Fibroblast of lung (primary cell): ENCODE measurements at regions not wholly inside any gene's neighbourhood (a gene's known extent, or its start where the extent isn't known, plus 50 kb on each side); places are given as distances from the start of the nearest gene placed in this dataset.

Source experiments
- DNase-seq, 2 donors: peaks; one replicate each; pipeline versions ENCODE4 v3.0.0 to v3.0.0-alpha.2; 2010; ENCODE audit warnings: low read depth in 2 of 2
- H2AFZ ChIP-seq: 2 replicates; pipeline ENCODE4 v1.5.1; 2012; ENCODE audit warnings: low read length, control low read depth, inconsistent platforms
- H3K27ac ChIP-seq: 2 replicates; pipeline ENCODE4 v1.5.1; 2011; ENCODE audit warnings: low read length, control low read depth; ENCODE audit not compliant: insufficient read depth
- H3K27me3 ChIP-seq: 2 replicates; pipeline ENCODE4 v1.5.1; 2011; ENCODE audit warnings: mild to moderate bottlenecking, low read length; ENCODE audit not compliant: control insufficient read depth, insufficient read depth
- H3K36me3 ChIP-seq: 2 replicates; pipeline ENCODE4 v1.5.1; 2011; ENCODE audit warnings: low read length; ENCODE audit not compliant: control insufficient read depth, insufficient read depth
- H3K4me1 ChIP-seq: 2 replicates; pipeline ENCODE4 v1.5.1; 2011; ENCODE audit warnings: low read length; ENCODE audit not compliant: control insufficient read depth, insufficient read depth; ENCODE audit errors: extremely low read depth
- H3K4me2 ChIP-seq: 2 replicates; pipeline ENCODE4 v1.5.1; 2011; ENCODE audit warnings: low read length, control low read depth; ENCODE audit not compliant: insufficient read depth; ENCODE audit errors: extremely low read depth
- H3K4me3 ChIP-seq, 4 experiments: fragments of 200-600 bp in 1 of 4; sonication (generic) in 1 of 4; replicated peaks in 1 of 4; 2 replicates each; pipeline ENCODE4 v1.5.1; 2011 to 2016; ENCODE audit warnings: low read length in 4 of 4, low read depth in 3 of 4, mild to moderate bottlenecking in 3 of 4, control low read depth in 2 of 4, inconsistent platforms in 1 of 4, mixed read lengths in 1 of 4; ENCODE audit not compliant: insufficient read depth in 1 of 4; ENCODE audit errors: control extremely low read depth in 1 of 4
- H3K79me2 ChIP-seq: 2 replicates; pipeline ENCODE4 v1.5.1; 2012; ENCODE audit warnings: mild to moderate bottlenecking, low read length, inconsistent platforms; ENCODE audit not compliant: control insufficient read depth, insufficient read depth
- H3K9ac ChIP-seq: 2 replicates; pipeline ENCODE4 v1.5.1; 2011; ENCODE audit warnings: mild to moderate bottlenecking, low read length, control low read depth; ENCODE audit not compliant: insufficient read depth
- H3K9me3 ChIP-seq: 2 replicates; pipeline ENCODE4 v1.5.1; 2012; ENCODE audit warnings: low read depth, low read length; ENCODE audit not compliant: control insufficient read depth, insufficient read depth
- H4K20me1 ChIP-seq: 2 replicates; pipeline ENCODE4 v1.5.1; 2011; ENCODE audit warnings: low read length; ENCODE audit not compliant: control insufficient read depth, insufficient read depth; ENCODE audit errors: extremely low read depth
- CTCF ChIP-seq, 2 donors: IDR thresholded peaks in 1 of 2; conservative IDR thresholded peaks in 1 of 2; 1 replicate in 1 of 2; 2 replicates in 1 of 2; pipeline ENCODE4 v1.5.1; 2011 to 2012; ENCODE audit warnings: low read length in 2 of 2, control low read depth in 1 of 2, inconsistent platforms in 1 of 2, low read depth in 1 of 2, mild to moderate bottlenecking in 1 of 2
- EZH2 ChIP-seq: IDR thresholded peaks from 2 replicates; pipeline ENCODE4 v1.5.1; 2012; ENCODE audit warnings: low read length, control low read depth, mild to moderate bottlenecking; ENCODE audit errors: missing control alignments

DNA sequence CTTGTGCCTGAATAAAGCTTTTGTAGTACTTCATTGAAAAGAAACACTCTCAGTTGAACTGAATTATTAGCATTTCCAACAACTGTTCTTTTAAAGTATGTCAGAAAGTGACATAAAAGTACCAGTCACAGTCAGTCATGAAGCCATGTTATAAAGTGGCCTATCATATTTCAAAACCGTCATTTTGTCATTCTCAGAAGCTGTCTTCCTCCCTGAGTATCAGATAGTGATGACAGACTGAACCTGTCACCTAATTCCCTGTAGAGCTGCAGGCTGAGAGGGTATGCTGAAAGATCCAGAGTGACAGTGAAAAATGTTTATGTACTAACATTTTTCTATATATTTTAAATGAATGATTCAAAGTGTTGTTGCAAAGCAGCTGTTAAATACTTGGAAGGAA is 1121.7 kb upstream of the PRMT6 start:
- H4K20me1 ChIP-seq = no peaks in the 10 kb centered on the region
- no peaks in the 10 kb centered on the region for H3K36me3 ChIP-seq
- H3K27ac ChIP-seq = no peak overlapping the region
- no peak for DNase-seq
- H3K4me2 ChIP-seq = no peak overlapping the region
- no peaks in the 10 kb centered on the region for H3K27me3 ChIP-seq
- H3K9me3 ChIP-seq = no peaks in the 10 kb centered on the region
- TF ChIP-seq EZH2 (no peak), CTCF (conservative IDR thresholded peaks at IDR 0.05 in 1 of 2, IDR thresholded peaks at IDR 0.05 in 1 of 2; ENCODE audit: low read depth in 1 of 2, low read length in 2 of 2) (no peak)
- H3K4me3 ChIP-seq = no peak overlapping the region
- H3K9ac ChIP-seq = no peak overlapping the region
- H2AFZ ChIP-seq = no peak overlapping the region
- no peaks in the 10 kb centered on the region for H3K4me1 ChIP-seq
- H3K79me2 ChIP-seq = no peaks in the 10 kb centered on the region

DNA sequence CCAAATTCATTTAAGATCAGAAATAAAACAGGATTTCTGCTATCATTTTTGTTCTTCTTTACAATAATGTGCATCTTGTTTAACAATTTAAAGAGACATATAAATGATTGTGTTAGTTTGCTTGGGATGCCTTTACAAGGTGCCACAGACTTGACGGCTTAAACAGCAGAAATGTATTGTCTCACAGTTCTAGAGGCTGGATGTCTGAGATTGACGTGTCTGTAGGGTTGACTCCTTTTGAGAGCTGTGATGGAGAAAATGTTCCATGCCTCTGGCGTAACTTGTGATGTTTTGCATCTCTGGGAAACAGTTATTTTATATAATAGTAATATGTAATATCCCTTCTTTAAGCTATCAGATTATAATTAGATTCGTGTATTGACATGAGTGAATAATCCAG is 1091.6 kb upstream of the PRMT6 start:
- no peaks in the 10 kb centered on the region for H4K20me1 ChIP-seq
- H3K9ac ChIP-seq = no peak overlapping the region
- H3K36me3 ChIP-seq = no peaks in the 10 kb centered on the region
- H3K27me3 ChIP-seq = no peaks in the 10 kb centered on the region
- H3K27ac ChIP-seq = no peak overlapping the region
- no peak overlapping the region for H3K4me2 ChIP-seq
- no peaks in the 10 kb centered on the region for H3K9me3 ChIP-seq
- TF ChIP-seq EZH2 = no peak
- no peak for TF ChIP-seq CTCF (conservative IDR thresholded peaks at IDR 0.05 in 1 of 2, IDR thresholded peaks at IDR 0.05 in 1 of 2; ENCODE audit: low read depth in 1 of 2, low read length in 2 of 2)
- H3K4me3 ChIP-seq = no peak overlapping the region
- no peaks in the 10 kb centered on the region for H3K4me1 ChIP-seq
- no peaks in the 10 kb centered on the region for H3K79me2 ChIP-seq
- H2AFZ ChIP-seq = no peak overlapping the region
- DNase-seq = no peak

- TF ChIP-seq CTCF (conservative IDR thresholded peaks at IDR 0.05 in 1 of 2, IDR thresholded peaks at IDR 0.05 in 1 of 2; ENCODE audit: low read depth in 1 of 2, low read length in 2 of 2) (no peak), EZH2 (no peak)
- Histone ChIP-seq H3K4me1 (no peaks in the 10 kb centered on the region), H4K20me1 (no peaks in the 10 kb centered on the region), H2AFZ (no peak overlapping the region), H3K9me3 (no peaks in the 10 kb centered on the region), H3K79me2 (no peaks in the 10 kb centered on the region), H3K9ac (no peak overlapping the region), H3K36me3 (no peaks in the 10 kb centered on the region), H3K4me3 (no peak overlapping the region), H3K4me2 (no peak overlapping the region), H3K27ac (no peak overlapping the region), H3K27me3 (no peaks in the 10 kb centered on the region)
- DNase-seq = no peak
These were observed 1059.0 kb upstream of the PRMT6 start for GRCh38 chr1:105997516-105997915.
